A673 (cell line): ENCODE measurements at regions not wholly inside any gene's neighbourhood (a gene's known extent, or its start where the extent isn't known, plus 50 kb on each side); places are given as distances from the start of the nearest gene placed in this dataset.
A peak's percentile ranks its signal among the peaks of the same experiment; 100 is the strongest.

Experiments used
- BruUV-seq: library from RNA; stranded (reverse); fragments of 400-500 nt; replicated peaks from 2 replicates; lab custom pipeline; 2021; lab: Mats Ljungman, UMichigan
- CTCF ChIA-PET: fragments of 300-600 bp; sonication (Branson Sonifier 250); formaldehyde crosslinking; loops from one replicate; lab custom pipeline; 2022; ENCODE audit warnings: antibody characterized with exemption; lab: Charles Lee
- POLR2A ChIA-PET: fragments of 300-600 bp; sonication (Branson Sonifier 250); formaldehyde crosslinking; loops from one replicate; lab custom pipeline; 2022; ENCODE audit warnings: antibody characterized with exemption; ENCODE audit not compliant: low non-redundant PET; lab: Charles Lee
- DNase-seq: peaks from one replicate; pipeline ENCODE4 v3.0.0-alpha.2; 2015; ENCODE audit warnings: low spot score
- H3K27ac ChIP-seq: fragments of 200-600 bp; sonication (generic); 2 replicates; pipeline ENCODE4 v1.5.1; 2016; ENCODE audit warnings: mixed run types, low read depth, mild to moderate bottlenecking, mixed read lengths, antibody characterized with exemption, low read length; ENCODE audit not compliant: poor library complexity, severe bottlenecking
- H3K27me3 ChIP-seq: fragments of 200-600 bp; sonication (generic); replicated peaks from 2 replicates; pipeline ENCODE4 v1.6.1; 2017; ENCODE audit warnings: mixed run types, low read depth, mild to moderate bottlenecking, mixed read lengths, antibody characterized with exemption, low read length; ENCODE audit not compliant: insufficient read depth, poor library complexity
- H3K36me3 ChIP-seq: fragments of 200-600 bp; sonication (generic); 2 replicates; pipeline ENCODE4 v1.6.1; 2016; ENCODE audit warnings: mixed run types, mild to moderate bottlenecking, mixed read lengths, antibody characterized with exemption, low read length; ENCODE audit not compliant: insufficient read depth, poor library complexity, severe bottlenecking
- H3K4me1 ChIP-seq: fragments of 200-600 bp; sonication (generic); 2 replicates; pipeline ENCODE4 v1.6.1; 2017; ENCODE audit warnings: mixed run types, mild to moderate bottlenecking, mixed read lengths, antibody characterized with exemption, low read length; ENCODE audit not compliant: insufficient read depth, poor library complexity, severe bottlenecking
- H3K4me3 ChIP-seq: fragments of 200-600 bp; sonication (generic); 2 replicates; pipeline ENCODE4 v1.5.1; 2016; ENCODE audit warnings: low read depth, mixed run types, mild to moderate bottlenecking, mixed read lengths, low read length; ENCODE audit not compliant: poor library complexity, severe bottlenecking
- H3K9me3 ChIP-seq: fragments of 200-600 bp; sonication (generic); 2 replicates; pipeline ENCODE4 v1.6.1; 2016; ENCODE audit warnings: mixed run types, low read depth, mild to moderate bottlenecking, mixed read lengths, antibody characterized with exemption, low read length; ENCODE audit not compliant: poor library complexity, severe bottlenecking
- CTCF ChIP-seq: fragments of 300-800, 200-600 bp; sonication (generic); conservative IDR thresholded peaks from 2 replicates; pipeline ENCODE4 v1.5.1; 2017; ENCODE audit warnings: low read depth, mild to moderate bottlenecking, antibody characterized with exemption, low read length, moderate library complexity, mixed read lengths
- EZH2 ChIP-seq: fragments of 200-600 bp; sonication (generic); IDR thresholded peaks from 2 replicates; pipeline ENCODE4 v1.6.1; 2017; ENCODE audit warnings: borderline replicate concordance, low read depth, mild to moderate bottlenecking, mixed read lengths, antibody characterized with exemption, low read length; ENCODE audit not compliant: poor library complexity, severe bottlenecking
- intact Hi-C: fragments of 100-400 bp; cut with micrococcal nuclease; formaldehyde crosslinking; loops from one replicate; pipeline ENCODE4 v1.10.0; 2022; ENCODE audit not compliant: unreplicated experiment

GRCh38 chr11:8794126-8794525, 111.5 kb downstream of the RPL27A start:
- Histone ChIP-seq H3K9me3 (no peaks in the 10 kb centered on the region), H3K27ac (no peak overlapping the region), H3K4me3 (no peak overlapping the region), H3K4me1 (no peaks in the 10 kb centered on the region), H3K36me3 (no peaks in the 10 kb centered on the region), H3K27me3 (no peaks in the 10 kb centered on the region)
- intact Hi-C loops = no loop called here
- ChIA-PET POLR2A (no interaction called here), CTCF (no interaction called here)
- no peak for DNase-seq
- BruUV-seq = no TSS peak
- no peak for TF ChIP-seq CTCF
- TF ChIP-seq EZH2 = no peak

- BruUV-seq = no TSS peak
- intact Hi-C loops = no loop called here
- no peak for TF ChIP-seq EZH2
- peak; percentile 45 for TF ChIP-seq CTCF
- Histone ChIP-seq H3K36me3 (no peaks in the 10 kb centered on the region), H3K27me3 (no peaks in the 10 kb centered on the region), H3K9me3 (no peaks in the 10 kb centered on the region), H3K27ac (no peak overlapping the region), H3K4me3 (no peak overlapping the region), H3K4me1 (no peaks in the 10 kb centered on the region)
- ChIA-PET CTCF (no interaction called here), POLR2A (no interaction called here)
- DNase-seq = no peak
Measured at GRCh38 chr11:8794677-8795103, 112.1 kb downstream of the RPL27A start.

GRCh38 chr11:8796941-8797340, 114.0 kb upstream of the AKIP1 start:
- no peaks in the 10 kb centered on the region for H3K27me3 ChIP-seq
- no TSS peak for BruUV-seq
- no peak overlapping the region for H3K27ac ChIP-seq
- H3K4me1 ChIP-seq = no peaks in the 10 kb centered on the region
- H3K36me3 ChIP-seq = no peaks in the 10 kb centered on the region
- no peaks in the 10 kb centered on the region for H3K9me3 ChIP-seq
- ChIA-PET POLR2A (interaction anchor here (0.7 kb wide), 1 partner anchor 137 kb away, joined by 8 read pairs; no protein-coding TSS in a partner anchor), CTCF (no interaction called here)
- TF ChIP-seq CTCF = no peak
- no peak for TF ChIP-seq EZH2
- no peak for DNase-seq
- intact Hi-C loops = no loop called here
- H3K4me3 ChIP-seq = no peak overlapping the region
